GM21367 (cell line): ENCODE measurements at regions not wholly inside any gene's neighbourhood (a gene's known extent, or its start where the extent isn't known, plus 50 kb on each side); places are given as distances from the start of the nearest gene placed in this dataset.

Experiments
- ATAC-seq: cut with Tn5 transposase; IDR thresholded peaks from one replicate; pipeline ENCODE4 v1.9.1; 2021; ENCODE audit not compliant: unreplicated experiment

DNA sequence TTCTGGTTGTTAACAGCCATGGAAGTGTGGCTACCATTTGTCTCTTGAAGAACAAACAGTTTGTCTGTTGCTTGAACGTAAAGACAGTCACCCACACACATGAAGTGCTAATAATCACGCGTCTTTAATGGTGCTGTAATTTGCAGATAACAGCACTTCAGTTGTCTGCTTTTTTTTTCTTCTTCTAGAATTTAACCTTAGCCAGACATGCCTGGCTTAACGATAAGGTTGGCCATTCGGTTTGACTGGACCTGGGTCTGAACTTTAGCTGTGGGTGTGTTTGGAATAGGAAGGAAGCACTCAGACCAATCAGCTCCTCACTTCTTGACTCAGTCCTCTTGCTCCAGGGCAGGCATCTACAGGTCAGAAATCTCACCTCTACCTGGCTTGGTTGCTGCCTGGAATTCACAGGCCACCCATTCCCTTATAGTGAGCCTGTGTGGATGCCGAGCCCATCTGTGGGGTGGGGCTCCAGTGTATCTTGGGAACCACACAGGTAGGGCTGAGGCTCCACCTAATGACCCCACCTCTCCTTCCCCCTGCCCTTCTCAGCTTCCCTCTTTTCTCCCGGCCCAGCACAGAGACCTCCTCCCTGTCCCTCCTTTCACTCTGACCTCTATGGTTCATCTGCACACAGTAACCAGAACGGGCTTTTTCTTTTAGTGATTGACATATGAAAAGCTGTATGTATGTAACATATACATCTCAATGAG is 246.4 kb upstream of the PWP1 start:
- no peak for ATAC-seq

DNA sequence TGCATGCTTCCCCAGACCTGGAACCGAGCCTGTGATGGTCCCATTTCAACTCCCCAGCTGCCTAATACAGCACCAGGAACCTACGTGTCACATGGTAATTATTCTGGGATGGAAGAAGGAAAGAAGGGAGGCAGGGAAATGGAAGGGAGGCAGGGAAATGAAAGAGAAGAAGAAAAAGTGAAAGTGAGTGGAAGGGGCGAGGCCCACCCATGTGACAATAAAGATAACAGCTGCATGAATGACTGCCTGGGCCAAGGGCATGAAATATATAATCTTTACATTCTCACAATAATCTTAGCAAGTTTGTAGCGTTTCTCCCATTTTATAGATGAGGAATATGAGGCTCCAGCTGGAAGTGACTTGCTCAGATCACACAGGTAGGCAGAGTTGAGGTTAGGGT is 245.0 kb upstream of the PWP1 start:
- no peak for ATAC-seq

DNA sequence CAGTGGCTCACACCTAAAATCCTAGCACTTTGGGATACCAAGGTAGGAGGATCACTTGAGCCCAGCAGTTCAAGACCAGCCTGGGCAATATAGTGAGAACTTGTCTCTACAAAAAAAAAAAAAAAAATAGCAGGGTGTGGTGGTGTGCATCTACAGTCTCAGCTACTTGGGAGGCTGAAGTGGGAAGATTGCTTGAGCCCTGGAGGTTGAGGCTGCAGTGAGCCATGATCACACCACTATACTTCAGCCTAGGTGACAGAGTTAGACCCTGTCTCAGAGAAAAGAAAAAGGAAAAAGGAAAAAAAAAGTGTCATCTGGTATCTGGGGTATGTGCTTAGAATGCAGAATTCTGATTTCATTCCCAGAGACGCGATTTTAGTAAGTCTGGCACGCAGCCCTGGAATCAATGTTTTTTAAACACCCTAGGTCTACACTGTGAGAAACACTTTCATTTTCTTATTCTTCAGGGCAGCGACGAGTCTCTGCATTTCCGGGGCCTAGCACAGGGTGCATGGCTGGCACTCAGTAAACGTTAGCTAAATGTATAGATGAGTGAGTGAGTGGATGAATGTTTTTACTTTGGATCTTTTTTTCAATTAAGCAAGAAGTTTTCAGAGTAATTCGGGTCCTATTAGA is 243.8 kb upstream of the PWP1 start:
- no peak for ATAC-seq

DNA sequence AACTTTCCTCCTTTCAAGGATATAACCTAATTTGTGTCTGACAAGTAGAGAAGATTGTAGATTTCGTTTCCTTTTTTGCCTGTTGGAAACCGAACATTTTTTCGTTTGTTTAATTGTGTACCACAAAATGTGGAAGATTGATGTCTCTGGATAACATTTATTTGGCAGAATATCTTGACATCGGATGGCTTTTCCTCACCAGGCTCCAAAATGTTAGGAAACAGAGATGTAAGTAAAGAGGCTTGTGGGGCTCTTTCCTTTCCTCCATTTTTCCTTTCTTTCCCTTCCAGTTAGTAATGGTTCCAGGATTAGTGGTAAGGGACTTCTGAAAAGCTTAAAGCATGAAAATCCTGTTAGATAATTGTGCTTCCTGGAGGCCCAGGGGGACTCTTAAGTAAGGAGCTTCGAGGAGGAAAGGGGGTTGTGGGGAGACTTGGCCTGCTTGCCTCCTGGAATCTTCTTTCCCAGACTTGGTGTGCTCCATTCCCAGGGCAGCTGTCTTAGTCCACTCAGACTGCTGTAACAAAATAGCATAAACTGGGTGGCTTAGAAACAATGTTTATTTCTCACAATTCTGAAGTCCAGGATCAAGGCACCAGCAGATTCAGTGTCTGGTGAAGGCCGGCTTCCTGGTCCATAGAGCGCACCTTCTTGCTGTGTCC is 243.1 kb upstream of the PWP1 start:
- no peak for ATAC-seq

DNA sequence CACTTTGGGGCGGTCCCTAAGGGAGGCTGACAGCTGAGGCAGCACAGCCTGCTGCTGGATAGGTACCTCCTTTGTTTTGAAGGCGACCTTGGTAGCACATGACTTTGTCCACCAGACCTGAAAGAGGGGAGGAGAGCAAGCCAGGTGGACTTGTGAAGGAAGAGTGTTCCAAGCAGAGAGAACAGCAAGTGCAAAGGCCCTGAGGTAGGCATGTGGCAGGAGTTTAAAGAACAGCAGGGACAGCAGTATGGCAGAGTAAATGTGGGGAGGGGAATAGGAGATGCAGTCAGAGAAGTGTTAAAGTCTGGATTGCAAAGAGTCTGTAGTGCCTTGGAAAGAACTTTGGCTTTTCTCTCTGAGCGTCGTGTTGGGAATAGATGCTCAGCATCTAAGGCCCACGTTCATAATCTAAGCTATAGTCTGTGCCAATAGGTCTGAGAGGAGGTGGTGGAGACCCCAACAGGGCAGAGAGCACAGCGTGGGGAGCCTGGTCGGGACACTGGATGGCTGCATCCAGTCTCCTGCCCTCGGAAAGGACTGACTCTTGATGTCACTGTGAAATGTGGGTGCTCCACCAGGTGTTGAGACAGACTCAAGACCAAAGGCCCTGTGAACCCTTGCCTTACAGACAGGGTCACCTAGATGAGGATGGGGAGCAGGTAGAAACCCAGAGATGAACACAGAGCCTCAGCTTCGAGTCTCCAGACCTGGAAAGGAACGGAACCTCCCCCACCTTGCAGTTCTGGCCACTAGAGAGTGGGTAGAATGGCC is 242.1 kb upstream of the PWP1 start:
- no peak for ATAC-seq

DNA sequence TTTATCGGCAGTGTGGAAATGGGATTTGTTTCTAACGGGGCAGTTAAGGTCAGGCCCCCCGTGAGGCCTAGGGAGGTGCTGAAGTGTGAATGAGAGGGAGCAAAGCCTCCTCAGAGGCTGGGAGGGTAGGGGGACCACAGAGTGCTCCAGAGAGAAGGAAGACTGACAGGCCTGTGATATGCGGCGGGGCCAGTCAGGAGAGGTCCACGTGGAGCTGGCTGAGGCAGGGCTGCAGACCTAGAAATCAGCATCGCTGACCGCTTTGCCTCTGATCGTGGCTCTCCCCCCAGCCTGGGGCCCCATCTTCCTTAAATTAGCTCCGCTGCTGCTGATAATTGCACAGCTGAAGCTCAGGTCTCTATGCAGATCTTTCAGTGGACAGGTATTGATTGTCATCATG is 240.8 kb upstream of the PWP1 start:
- no peak for ATAC-seq

DNA sequence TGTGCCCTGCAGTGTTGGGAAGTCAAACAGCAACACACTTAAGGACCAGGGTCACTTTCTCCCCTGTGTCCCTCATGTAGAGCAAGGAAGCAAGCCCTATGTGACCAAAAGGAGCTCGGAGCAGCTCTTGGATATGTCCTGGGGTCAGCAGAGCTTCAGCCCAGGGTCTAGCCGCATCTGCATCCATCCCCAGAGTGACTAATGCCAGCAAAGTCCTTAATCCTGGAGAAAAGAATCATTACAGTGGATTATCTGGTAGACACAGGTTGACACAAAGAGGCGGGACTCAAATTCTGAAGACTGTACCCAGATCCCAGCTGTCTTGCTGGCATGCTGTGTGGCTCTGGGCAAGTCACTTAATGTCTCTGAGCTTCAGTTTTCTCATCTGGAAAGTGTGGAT is 239.1 kb upstream of the PWP1 start:
- no peak for ATAC-seq

DNA sequence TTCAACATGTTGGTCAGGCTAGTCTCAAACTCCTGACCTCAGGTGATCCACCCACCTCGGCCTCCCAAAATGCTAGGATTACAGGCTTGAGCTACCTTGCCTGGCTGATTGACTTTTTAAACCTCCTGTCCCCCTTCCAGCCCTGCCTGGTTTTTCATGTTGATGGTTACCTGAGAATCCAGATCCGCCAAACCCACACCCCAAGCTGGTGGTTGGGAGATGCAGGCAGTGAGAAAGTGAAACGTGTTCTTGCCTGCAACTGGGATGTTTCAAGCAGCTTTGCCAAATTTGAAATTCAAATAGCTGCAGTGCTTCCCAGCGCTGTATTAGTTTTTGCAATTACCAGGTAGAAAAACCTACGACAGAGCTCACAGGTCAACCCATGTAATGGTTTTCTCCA is 238.3 kb upstream of the PWP1 start:
- ATAC-seq: no peak

DNA sequence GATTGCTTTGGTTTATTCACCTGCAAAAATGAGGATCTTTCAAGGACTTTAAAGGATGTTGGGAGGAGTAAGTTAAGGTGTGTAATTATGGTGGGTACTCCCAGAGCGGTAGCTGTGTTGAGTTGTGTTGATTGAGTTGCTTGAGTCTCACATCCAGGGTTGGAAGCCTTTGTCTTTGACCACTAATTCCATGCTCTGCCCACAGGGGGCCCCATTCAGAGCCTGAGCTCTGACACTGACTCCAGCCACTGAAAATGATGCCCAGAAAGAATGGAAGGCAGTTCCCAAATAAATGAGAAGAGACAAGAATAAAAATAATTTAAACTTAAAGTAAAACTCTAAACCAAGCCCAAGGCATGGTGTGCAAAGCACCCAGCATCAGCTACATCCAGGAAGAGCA is 237.4 kb upstream of the PWP1 start:
- no peak for ATAC-seq

DNA sequence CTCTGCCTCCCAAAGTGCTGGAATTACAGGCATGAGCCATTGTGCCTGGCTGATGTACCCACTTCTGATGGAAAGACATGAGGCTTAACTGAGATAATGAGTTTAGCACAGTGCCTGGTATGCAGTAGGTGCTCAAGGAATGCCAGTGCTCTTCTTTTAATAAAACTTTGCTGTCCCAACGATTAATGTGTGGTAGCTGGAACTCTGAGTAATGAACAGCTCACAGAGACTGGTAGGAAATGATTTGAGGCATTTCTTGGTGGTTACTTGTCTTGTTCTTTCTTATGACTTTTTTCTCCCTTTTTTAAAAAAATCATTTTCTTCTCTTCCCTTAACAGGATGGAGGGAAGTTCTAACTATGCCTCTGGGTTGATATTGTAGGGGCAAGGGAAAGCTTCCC is 235.7 kb upstream of the PWP1 start:
- ATAC-seq: no peak

DNA sequence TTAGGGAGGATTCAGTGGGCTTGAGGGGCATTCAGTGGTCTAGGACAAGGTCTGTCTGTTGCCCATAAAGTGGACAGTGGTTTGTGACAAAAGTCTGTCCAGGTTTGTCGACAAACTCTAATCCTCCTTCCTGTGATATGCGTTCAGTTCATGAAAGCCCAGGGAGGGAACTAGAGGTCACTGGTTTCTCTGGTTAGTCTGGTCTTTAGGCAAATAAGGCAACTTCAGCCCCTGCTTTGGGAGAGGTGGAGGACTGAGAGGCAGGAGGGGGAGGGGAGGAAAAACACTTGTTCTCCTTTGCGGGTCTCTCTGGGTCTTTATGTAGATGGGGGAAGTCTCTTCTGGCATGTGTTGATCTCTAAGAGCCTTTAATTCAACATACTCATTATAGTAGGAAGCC is 235.1 kb upstream of the PWP1 start:
- no peak for ATAC-seq

DNA sequence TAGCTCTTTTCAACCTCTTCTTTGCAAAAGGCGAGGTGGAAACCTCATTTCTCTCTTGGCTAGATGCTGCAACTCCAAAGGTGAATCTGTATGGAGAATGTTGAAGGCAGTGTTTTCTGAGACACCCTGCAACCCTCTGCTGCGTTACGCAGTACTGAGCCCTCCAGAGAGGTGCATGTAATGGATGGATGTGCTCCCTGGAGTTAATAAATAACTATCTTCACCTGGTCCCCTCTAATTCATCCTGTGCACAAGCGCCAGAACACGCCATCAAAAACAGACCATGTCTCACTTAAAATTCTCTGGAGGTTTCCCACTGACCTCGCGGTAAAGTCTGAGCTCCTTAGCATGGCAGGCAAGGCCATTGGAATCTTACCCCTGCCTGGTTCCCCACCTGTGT is 234.4 kb upstream of the PWP1 start:
- no peak for ATAC-seq

DNA sequence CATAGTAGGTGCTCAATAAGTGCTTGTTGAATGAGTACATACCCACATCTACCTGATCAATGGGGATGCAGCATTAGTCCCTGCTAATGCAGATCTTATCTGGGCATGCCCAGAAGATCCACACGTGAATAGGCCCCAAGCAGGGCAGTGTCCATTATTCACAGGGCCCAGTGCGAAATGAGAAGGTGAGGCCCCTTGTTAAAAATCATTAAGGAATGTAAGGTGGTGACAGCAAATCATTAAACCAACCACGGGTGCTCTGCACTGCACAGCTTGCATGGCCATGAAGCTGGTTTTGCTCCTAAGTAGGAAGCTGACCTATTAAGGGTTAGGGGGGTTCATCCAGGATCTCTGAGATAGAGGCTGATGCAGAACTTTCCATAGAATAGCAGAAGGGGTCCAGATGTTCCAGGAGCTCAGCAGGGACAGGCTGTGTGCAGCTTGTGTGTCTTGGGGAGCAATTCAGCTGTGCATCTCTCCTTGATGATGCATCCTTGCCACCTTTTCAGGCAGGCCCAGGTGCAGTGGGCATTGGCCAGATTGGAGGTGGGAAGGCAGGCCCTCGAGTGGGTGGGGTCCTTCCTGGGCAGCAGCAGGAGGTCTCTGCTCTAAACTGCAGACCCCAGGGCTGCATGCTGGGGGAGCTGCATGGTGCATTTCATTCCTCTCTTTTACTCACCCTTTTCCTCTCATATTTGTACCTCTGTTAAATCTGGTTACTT is 231.3 kb upstream of the PWP1 start:
- ATAC-seq: no peak

DNA sequence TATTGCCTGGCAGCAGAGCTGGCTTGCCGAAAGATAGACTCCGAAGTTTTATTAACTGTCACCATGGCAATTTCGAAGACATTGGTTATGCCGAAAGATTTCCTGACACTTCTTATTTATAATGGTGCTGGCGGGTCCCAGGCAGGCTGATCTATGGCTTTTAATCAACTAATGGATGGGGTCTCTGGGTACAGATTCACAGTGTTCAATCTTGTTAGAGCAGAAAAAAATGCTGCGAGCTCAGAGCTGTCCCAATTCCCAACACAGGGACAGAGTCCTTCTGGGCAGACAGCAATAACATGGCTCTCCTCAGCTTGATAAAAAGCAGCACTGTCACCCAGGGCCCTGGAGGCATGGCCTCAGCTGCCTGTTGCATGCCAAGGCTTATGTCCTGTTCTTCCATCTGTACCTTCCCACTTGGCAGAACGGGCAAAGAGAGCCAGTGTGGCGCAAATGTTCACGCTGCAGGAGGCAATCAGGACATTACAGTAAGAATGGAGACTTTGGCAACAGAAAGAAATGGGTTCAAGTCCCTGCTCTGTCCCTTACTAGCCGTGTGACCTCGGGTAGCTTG is 228.2 kb upstream of the PWP1 start:
- ATAC-seq: no peak

DNA sequence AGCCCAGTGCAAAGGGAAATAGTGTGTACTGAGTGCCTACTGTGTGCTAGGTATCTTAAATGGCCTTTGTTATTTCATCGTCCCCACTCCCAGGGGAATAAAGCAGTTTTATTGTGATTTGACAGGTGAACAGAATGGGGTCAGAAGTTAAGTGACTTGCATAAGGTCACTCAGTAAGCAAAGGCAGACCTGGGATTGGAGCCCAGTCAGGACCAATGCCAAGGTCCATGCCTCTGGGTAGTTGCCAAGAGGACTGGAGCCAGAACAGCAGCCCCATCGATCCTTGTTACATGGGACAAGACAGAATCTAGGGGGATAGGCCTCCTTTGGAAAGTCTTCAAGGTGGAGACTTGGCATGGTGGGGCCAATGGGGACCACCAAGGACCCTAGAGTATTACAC is 227.4 kb upstream of the PWP1 start:
- ATAC-seq: no peak

DNA sequence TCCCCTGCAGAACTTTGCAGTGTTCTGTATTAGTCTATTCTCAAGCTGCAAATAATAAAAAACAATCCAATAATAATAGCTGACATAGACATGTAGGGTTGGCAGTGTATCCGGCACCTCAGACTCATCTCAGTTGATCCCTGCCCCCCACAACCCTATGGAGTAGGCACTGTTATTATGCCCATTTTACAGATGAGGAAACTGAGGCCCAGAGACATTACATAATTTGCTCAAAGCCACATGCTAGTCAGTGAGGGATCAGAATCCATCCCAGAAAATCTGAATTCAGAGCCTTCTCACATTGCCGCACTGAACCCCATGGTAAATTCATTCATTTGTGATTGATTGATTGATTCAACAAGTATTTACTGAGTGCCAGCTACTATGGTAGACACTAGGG is 226.6 kb upstream of the PWP1 start:
- no peak for ATAC-seq

DNA sequence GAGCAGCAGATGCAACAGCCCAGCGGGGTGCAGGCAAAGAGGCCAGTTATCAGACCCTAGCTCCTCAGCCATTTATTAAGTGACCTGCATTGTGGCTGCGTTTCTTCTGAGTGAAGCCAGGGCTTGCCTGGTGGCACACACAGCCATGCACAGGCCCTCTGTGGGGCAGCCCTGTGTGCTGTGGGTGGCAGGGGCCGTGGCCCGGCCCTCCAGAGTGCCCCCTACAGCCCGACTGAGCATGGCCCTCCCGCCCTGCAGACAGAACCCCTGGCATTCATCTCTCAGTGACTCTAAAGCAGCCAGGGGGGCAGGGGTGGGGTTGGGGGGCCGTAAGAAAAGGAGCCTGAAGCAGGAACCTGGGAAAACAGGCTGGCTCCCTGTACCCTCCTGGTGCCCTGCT is 226.0 kb upstream of the PWP1 start:
- ATAC-seq: no peak

DNA sequence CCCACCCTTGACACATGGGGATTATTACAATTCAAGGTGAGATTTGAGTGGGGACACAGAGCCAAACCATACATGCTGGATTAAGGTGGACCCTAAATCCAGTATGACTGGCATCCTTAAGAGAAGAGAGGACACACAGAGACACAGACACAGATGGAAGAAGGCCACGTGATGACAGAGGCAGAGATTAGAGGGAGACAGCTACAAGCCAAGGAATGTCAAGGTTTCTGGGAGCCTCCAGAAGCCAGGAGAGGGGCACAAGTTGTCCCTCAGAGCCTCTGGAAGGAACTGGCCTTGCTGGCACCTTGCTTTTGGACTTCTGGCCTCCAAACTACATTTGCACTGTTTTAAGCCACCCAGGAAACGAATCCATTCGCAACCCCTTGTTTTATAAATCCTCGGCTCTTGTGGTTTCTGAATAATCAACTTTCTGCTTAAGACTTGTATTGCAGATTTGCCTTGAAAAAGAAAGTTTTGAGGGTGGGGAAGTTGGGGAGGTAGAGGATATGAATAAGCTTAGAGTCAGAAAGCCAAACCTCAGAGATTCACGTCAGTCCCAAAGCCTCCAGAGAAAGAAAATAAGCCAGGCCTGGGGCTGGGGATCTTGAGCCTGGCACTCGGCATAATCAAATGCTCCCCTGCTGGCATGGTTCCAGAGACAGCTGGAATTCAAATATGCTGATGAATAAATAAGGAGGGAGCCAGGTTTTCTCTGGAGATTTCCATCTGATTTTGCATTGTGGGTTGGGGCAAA is 224.2 kb upstream of the PWP1 start:
- ATAC-seq: no peak

DNA sequence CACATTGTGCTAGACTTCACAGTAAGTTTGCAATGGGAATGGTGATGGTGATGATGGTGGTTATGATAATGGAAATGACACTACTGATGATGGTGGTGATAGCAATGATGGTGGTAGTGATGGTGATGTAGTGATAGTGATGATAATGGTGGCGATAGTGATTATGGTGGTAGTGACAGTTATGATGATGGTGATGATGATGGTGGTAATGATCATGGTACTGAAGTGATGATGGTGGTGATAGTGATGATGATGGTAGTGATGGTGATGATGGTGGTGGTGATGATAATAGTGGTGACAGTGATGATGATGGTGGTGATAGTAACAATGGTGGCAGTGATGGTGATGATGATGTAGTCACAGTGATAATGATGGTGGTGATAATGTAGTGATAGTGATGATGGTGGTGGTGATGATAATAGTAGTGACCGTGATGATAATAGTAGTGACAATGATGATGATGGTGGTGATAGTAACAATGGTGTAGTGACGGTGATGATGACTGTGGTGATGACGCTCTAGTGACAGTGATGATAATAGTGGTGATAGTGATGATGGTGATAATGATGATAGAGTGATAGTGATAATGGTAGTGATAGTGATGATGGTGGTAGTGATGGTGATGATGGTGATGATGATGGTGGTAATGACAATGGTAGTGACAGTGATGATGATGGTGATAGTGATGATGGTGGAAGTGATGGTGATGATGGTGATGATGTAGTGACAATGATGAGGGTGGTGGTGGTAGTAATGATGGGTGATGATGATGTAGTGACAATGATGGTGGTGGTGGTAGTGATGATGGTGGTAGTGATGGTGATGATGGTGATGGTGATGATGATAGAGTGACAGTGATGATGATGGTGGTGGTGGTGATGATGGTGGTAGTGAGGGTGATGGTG is 222.9 kb upstream of the PWP1 start:
- no peak for ATAC-seq
